ENCODE measurements at regions not wholly inside any gene's neighbourhood (a gene's known extent, or its start where the extent isn't known, plus 50 kb on each side); places are given as distances from the start of the nearest gene placed in this dataset.
"Not testable (repeated sequence)": the region's sequence is repeated elsewhere in the genome, so short reads cannot be mapped to it uniquely, and the experiment has no call there.

- no peak overlapping the region for H3K4me3 ChIP-seq (ENCODE audit: insufficient read depth in 1 of 2, low read depth in 1 of 2, low read length in 2 of 2)
- no peak overlapping the region for H3K14ac ChIP-seq (ENCODE audit: low read length in 2 of 2)
These were observed 109.5 kb downstream of the CGGBP1 start for GRCh38 chr3:87949189-87949878.

GRCh38 chr3:87946007-87946406 lies 112.8 kb downstream of the CGGBP1 start:
- not testable (repeated sequence) for DNase-seq; H3K27ac ChIP-seq (ENCODE audit: low read length, poor library complexity, severe bottlenecking); H3K4me1 ChIP-seq (ENCODE audit: control insufficient read depth, insufficient read depth, low read depth, low read length); H3K79me1 ChIP-seq (replicated peaks; ENCODE audit: low read length, poor library complexity, severe bottlenecking); H2BK5ac ChIP-seq (ENCODE audit: low read depth, low read length, poor library complexity, severe bottlenecking); H2AFZ ChIP-seq (ENCODE audit: low read depth, low read length); H3K4me3 ChIP-seq (ENCODE audit: insufficient read depth in 1 of 2, low read depth in 1 of 2, low read length in 2 of 2); H3K23ac ChIP-seq (ENCODE audit: low read length in 2 of 2); H3K27me3 ChIP-seq (ENCODE audit: control insufficient read depth in 1 of 2, insufficient read depth in 1 of 2, low read length in 2 of 2); H3K9me3 ChIP-seq (ENCODE audit: control insufficient read depth, low read length); H3K18ac ChIP-seq (ENCODE audit: low read depth in 1 of 2, low read length in 2 of 2); H2BK15ac ChIP-seq (ENCODE audit: low read depth, poor library complexity, severe bottlenecking); H3K36me3 ChIP-seq (ENCODE audit: control insufficient read depth in 1 of 2, insufficient read depth in 2 of 2, low read depth in 1 of 2, low read length in 2 of 2); H4K8ac ChIP-seq (ENCODE audit: low read length); H2BK12ac ChIP-seq (ENCODE audit: low read length in 2 of 2); H2AK5ac ChIP-seq (ENCODE audit: low read length, severe bottlenecking); H3K4ac ChIP-seq (ENCODE audit: low read depth in 1 of 2, low read length in 2 of 2); H4K91ac ChIP-seq (ENCODE audit: low read length); H3K14ac ChIP-seq (ENCODE audit: low read length in 2 of 2); H3K9ac ChIP-seq (ENCODE audit: low read length); H3K4me2 ChIP-seq (ENCODE audit: low read length, poor library complexity, severe bottlenecking); H2BK120ac ChIP-seq (ENCODE audit: low read depth, low read length)
- 87% methylated on average over 19 of the region's 20 CpGs for WGBS

More at GRCh38 chr3:87949189-87949878, 109.5 kb downstream of the CGGBP1 start:
- DNase-seq = no peak
- Histone ChIP-seq H4K8ac (ENCODE audit: low read length) (no peak overlapping the region), H2BK5ac (ENCODE audit: low read depth, low read length, poor library complexity, severe bottlenecking) (no peak overlapping the region), H2BK120ac (ENCODE audit: low read depth, low read length) (no peak overlapping the region), H3K79me1 (replicated peaks; ENCODE audit: low read length, poor library complexity, severe bottlenecking) (no peaks in the 10 kb centered on the region), H3K4ac (ENCODE audit: low read depth in 1 of 2, low read length in 2 of 2) (no peak overlapping the region), H3K27me3 (ENCODE audit: control insufficient read depth in 1 of 2, insufficient read depth in 1 of 2, low read length in 2 of 2) (no peaks in the 10 kb centered on the region), H3K4me2 (ENCODE audit: low read length, poor library complexity, severe bottlenecking) (no peak overlapping the region), H2BK15ac (ENCODE audit: low read depth, poor library complexity, severe bottlenecking) (no peak overlapping the region), H2BK12ac (ENCODE audit: low read length in 2 of 2) (no peak overlapping the region), H3K9me3 (ENCODE audit: control insufficient read depth, low read length) (no peaks in the 10 kb centered on the region), H4K91ac (ENCODE audit: low read length) (no peak overlapping the region), H3K4me1 (ENCODE audit: control insufficient read depth, insufficient read depth, low read depth, low read length) (no peaks in the 10 kb centered on the region), H3K9ac (ENCODE audit: low read length) (no peak overlapping the region), H3K23ac (ENCODE audit: low read length in 2 of 2) (no peak overlapping the region), H3K36me3 (ENCODE audit: control insufficient read depth in 1 of 2, insufficient read depth in 2 of 2, low read depth in 1 of 2, low read length in 2 of 2) (no peaks in the 10 kb centered on the region), H3K27ac (ENCODE audit: low read length, poor library complexity, severe bottlenecking) (no peak overlapping the region), H3K18ac (ENCODE audit: low read depth in 1 of 2, low read length in 2 of 2) (no peak overlapping the region), H2AFZ (ENCODE audit: low read depth, low read length) (no peak overlapping the region), H2AK5ac (ENCODE audit: low read length, severe bottlenecking) (no peak overlapping the region)
- WGBS = 58% methylated on average over 3 of the region's 4 CpGs

GRCh38 chr3:87942256-87942655 lies 116.5 kb downstream of the CGGBP1 start:
- not testable (repeated sequence) for H3K9me3 ChIP-seq (ENCODE audit: control insufficient read depth, low read length); H3K9ac ChIP-seq (ENCODE audit: low read length); H4K91ac ChIP-seq (ENCODE audit: low read length); H3K23ac ChIP-seq (ENCODE audit: low read length in 2 of 2); H3K4me3 ChIP-seq (ENCODE audit: insufficient read depth in 1 of 2, low read depth in 1 of 2, low read length in 2 of 2); H2BK120ac ChIP-seq (ENCODE audit: low read depth, low read length); H3K79me1 ChIP-seq (replicated peaks; ENCODE audit: low read length, poor library complexity, severe bottlenecking); H3K4me2 ChIP-seq (ENCODE audit: low read length, poor library complexity, severe bottlenecking); H3K14ac ChIP-seq (ENCODE audit: low read length in 2 of 2); H2AFZ ChIP-seq (ENCODE audit: low read depth, low read length); H3K4me1 ChIP-seq (ENCODE audit: control insufficient read depth, insufficient read depth, low read depth, low read length); H3K36me3 ChIP-seq (ENCODE audit: control insufficient read depth in 1 of 2, insufficient read depth in 2 of 2, low read depth in 1 of 2, low read length in 2 of 2); H2AK5ac ChIP-seq (ENCODE audit: low read length, severe bottlenecking); H2BK15ac ChIP-seq (ENCODE audit: low read depth, poor library complexity, severe bottlenecking); H2BK12ac ChIP-seq (ENCODE audit: low read length in 2 of 2); H3K27me3 ChIP-seq (ENCODE audit: control insufficient read depth in 1 of 2, insufficient read depth in 1 of 2, low read length in 2 of 2); DNase-seq; H4K8ac ChIP-seq (ENCODE audit: low read length); H3K18ac ChIP-seq (ENCODE audit: low read depth in 1 of 2, low read length in 2 of 2); H3K27ac ChIP-seq (ENCODE audit: low read length, poor library complexity, severe bottlenecking); H3K4ac ChIP-seq (ENCODE audit: low read depth in 1 of 2, low read length in 2 of 2); H2BK5ac ChIP-seq (ENCODE audit: low read depth, low read length, poor library complexity, severe bottlenecking)
- WGBS = 90% methylated on average over 8 of the region's 8 CpGs

GRCh38 chr3:87924485-87924884 lies 134.3 kb downstream of the CGGBP1 start:
- Histone ChIP-seq H2BK120ac (ENCODE audit: low read depth, low read length) (no peak overlapping the region), H2BK5ac (ENCODE audit: low read depth, low read length, poor library complexity, severe bottlenecking) (no peak overlapping the region), H3K9ac (ENCODE audit: low read length) (no peak overlapping the region), H2AFZ (ENCODE audit: low read depth, low read length) (no peak overlapping the region), H3K4me1 (ENCODE audit: control insufficient read depth, insufficient read depth, low read depth, low read length) (no peaks in the 10 kb centered on the region), H3K18ac (ENCODE audit: low read depth in 1 of 2, low read length in 2 of 2) (no peak overlapping the region), H3K79me1 (replicated peaks; ENCODE audit: low read length, poor library complexity, severe bottlenecking) (no peaks in the 10 kb centered on the region), H2BK12ac (ENCODE audit: low read length in 2 of 2) (no peak overlapping the region), H2AK5ac (ENCODE audit: low read length, severe bottlenecking) (no peak overlapping the region), H3K9me3 (ENCODE audit: control insufficient read depth, low read length) (peaks cover 40% of the 10 kb centered on the region), H3K4me2 (ENCODE audit: low read length, poor library complexity, severe bottlenecking) (no peak overlapping the region), H3K4ac (ENCODE audit: low read depth in 1 of 2, low read length in 2 of 2) (no peak overlapping the region), H3K27me3 (ENCODE audit: control insufficient read depth in 1 of 2, insufficient read depth in 1 of 2, low read length in 2 of 2) (no peaks in the 10 kb centered on the region), H4K91ac (ENCODE audit: low read length) (no peak overlapping the region), H3K27ac (ENCODE audit: low read length, poor library complexity, severe bottlenecking) (no peak overlapping the region), H3K36me3 (ENCODE audit: control insufficient read depth in 1 of 2, insufficient read depth in 2 of 2, low read depth in 1 of 2, low read length in 2 of 2) (no peaks in the 10 kb centered on the region), H3K23ac (ENCODE audit: low read length in 2 of 2) (no peak overlapping the region), H2BK15ac (ENCODE audit: low read depth, poor library complexity, severe bottlenecking) (no peak overlapping the region), H4K8ac (ENCODE audit: low read length) (no peak overlapping the region), H3K4me3 (ENCODE audit: insufficient read depth in 1 of 2, low read depth in 1 of 2, low read length in 2 of 2) (no peak overlapping the region), H3K14ac (ENCODE audit: low read length in 2 of 2) (no peak overlapping the region)
- no CpG with 5 or more reads among the region's 1 CpG for WGBS
- DNase-seq = no peak
